ENCODE measurements at regions not wholly inside any gene's neighbourhood (a gene's known extent, or its start where the extent isn't known, plus 50 kb on each side); places are given as distances from the start of the nearest gene placed in this dataset.

DNA sequence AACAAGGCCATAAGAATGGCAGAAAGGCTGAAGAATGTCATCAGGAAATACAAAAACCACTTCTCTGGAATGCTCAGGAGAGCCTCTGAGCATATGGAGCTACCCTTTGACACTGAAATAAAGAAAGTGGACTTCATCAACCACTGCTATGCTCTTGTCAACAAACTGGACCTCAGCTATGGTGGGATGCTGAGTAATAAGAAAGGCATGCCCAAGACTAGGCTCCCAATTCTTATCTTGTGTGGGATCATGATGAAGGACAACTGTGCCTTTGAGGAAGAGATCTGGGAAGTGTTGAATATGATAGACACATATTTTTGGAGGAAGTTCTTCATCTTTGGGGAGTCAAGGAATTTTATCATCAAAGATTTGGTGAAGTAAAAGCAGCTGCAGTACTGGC is 86.9 kb upstream of the MAGEB16 start:
- no peak for ATAC-seq
- CTCF ChIA-PET, result no interaction called here
- POLR2A ChIA-PET, result no interaction called here

GRCh38 chrX:35722128-35722527 is 76.0 kb upstream of the MAGEB16 start:
- Mint-ChIP-seq H3K27me3 (ENCODE audit: low read depth) (peaks cover 60% of the 10 kb centered on the region), H3K27ac (no peak overlapping the region), H3K4me1 (peaks cover 3% of the 10 kb centered on the region; the same call in 1 of the 2 replicates), H3K36me3 (no peaks in the 10 kb centered on the region), H3K9me3 (no peaks in the 10 kb centered on the region), H3K4me3 (no peak overlapping the region)
- ATAC-seq, result no peak
- POLR2A ChIA-PET, result no interaction called here
- no peak for DNase-seq (ENCODE audit: low spot score)
- TF ChIP-seq USF1 (CRISPR knock-in tag; IDR thresholded peaks at IDR 0.05) (no peak), ZNF425 (CRISPR knock-in tag; conservative IDR thresholded peaks at IDR 0.05) (no peak), GRHL2 (CRISPR knock-in tag; IDR thresholded peaks at IDR 0.05; ENCODE audit: insufficient replicate concordance, severe bottlenecking) (no peak), ZBTB21 (CRISPR knock-in tag; IDR thresholded peaks at IDR 0.05; ENCODE audit: borderline replicate concordance) (no peak), ZNF263 (CRISPR knock-in tag; IDR thresholded peaks at IDR 0.05; ENCODE audit: low read depth) (no peak), OVOL2 (CRISPR knock-in tag; IDR thresholded peaks at IDR 0.05; ENCODE audit: borderline replicate concordance) (no peak), TEAD1 (CRISPR knock-in tag; IDR thresholded peaks at IDR 0.05) (no peak), MAX (CRISPR knock-in tag; IDR thresholded peaks at IDR 0.05) (no peak), CDX4 (CRISPR knock-in tag; IDR thresholded peaks at IDR 0.05; ENCODE audit: borderline replicate concordance) (no peak), NFYB (CRISPR knock-in tag; conservative IDR thresholded peaks at IDR 0.05; ENCODE audit: low read depth) (no peak), ZNF671 (CRISPR knock-in tag; IDR thresholded peaks at IDR 0.05) (no peak)
- TF ChIP-seq, protein P1, sequence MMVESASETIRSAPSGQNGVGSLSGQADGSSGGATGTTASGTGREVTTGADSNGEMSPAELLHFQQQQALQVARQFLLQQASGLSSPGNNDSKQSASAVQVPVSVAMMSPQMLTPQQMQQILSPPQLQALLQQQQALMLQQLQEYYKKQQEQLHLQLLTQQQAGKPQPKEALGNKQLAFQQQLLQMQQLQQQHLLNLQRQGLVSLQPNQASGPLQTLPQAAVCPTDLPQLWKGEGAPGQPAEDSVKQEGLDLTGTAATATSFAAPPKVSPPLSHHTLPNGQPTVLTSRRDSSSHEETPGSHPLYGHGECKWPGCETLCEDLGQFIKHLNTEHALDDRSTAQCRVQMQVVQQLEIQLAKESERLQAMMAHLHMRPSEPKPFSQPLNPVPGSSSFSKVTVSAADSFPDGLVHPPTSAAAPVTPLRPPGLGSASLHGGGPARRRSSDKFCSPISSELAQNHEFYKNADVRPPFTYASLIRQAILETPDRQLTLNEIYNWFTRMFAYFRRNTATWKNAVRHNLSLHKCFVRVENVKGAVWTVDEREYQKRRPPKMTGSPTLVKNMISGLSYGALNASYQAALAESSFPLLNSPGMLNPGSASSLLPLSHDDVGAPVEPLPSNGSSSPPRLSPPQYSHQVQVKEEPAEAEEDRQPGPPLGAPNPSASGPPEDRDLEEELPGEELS (CRISPR knock-in tag; IDR thresholded peaks at IDR 0.05), result no peak
- CTCF ChIA-PET, result no interaction called here

More for the DNA sequence above, 86.9 kb upstream of the MAGEB16 start:
- TF ChIP-seq ZNF263 (CRISPR knock-in tag; IDR thresholded peaks at IDR 0.05; ENCODE audit: low read depth) (no peak), ZNF416 (CRISPR knock-in tag; IDR thresholded peaks at IDR 0.05) (no peak), FOXK1 (CRISPR knock-in tag; IDR thresholded peaks at IDR 0.05) (no peak)
- TF ChIP-seq, protein P2, sequence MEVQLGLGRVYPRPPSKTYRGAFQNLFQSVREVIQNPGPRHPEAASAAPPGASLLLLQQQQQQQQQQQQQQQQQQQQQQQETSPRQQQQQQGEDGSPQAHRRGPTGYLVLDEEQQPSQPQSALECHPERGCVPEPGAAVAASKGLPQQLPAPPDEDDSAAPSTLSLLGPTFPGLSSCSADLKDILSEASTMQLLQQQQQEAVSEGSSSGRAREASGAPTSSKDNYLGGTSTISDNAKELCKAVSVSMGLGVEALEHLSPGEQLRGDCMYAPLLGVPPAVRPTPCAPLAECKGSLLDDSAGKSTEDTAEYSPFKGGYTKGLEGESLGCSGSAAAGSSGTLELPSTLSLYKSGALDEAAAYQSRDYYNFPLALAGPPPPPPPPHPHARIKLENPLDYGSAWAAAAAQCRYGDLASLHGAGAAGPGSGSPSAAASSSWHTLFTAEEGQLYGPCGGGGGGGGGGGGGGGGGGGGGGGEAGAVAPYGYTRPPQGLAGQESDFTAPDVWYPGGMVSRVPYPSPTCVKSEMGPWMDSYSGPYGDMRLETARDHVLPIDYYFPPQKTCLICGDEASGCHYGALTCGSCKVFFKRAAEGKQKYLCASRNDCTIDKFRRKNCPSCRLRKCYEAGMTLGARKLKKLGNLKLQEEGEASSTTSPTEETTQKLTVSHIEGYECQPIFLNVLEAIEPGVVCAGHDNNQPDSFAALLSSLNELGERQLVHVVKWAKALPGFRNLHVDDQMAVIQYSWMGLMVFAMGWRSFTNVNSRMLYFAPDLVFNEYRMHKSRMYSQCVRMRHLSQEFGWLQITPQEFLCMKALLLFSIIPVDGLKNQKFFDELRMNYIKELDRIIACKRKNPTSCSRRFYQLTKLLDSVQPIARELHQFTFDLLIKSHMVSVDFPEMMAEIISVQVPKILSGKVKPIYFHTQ (CRISPR knock-in tag; IDR thresholded peaks at IDR 0.05), result no peak
- no peak for DNase-seq (ENCODE audit: low spot score)
- H3K9me3 Mint-ChIP-seq, result peaks cover 3% of the 10 kb centered on the region; the same call in 1 of the 2 replicates
- no peak overlapping the region for H3K27ac Mint-ChIP-seq
- no peaks in the 10 kb centered on the region for H3K36me3 Mint-ChIP-seq
- H3K27me3 Mint-ChIP-seq (ENCODE audit: low read depth), result no peaks in the 10 kb centered on the region; the same call in 1 of the 2 replicates
- H3K4me1 Mint-ChIP-seq, result no peaks in the 10 kb centered on the region
- H3K4me3 Mint-ChIP-seq, result no peak overlapping the region
